ENCODE measurements at regions not wholly inside any gene's neighbourhood (a gene's known extent, or its start where the extent isn't known, plus 50 kb on each side); places are given as distances from the start of the nearest gene placed in this dataset.

GRCh38 chr3:170785454-170785853 is 84.5 kb downstream of the RPL22L1 start:
- TF ChIP-seq POLR2A (IDR thresholded peaks at IDR 0.05; ENCODE audit: low read depth, low read length) (no peak), POLR2AphosphoS5 (IDR thresholded peaks at IDR 0.05; ENCODE audit: low read depth, low read length) (no peak)
